ENCODE measurements at regions not wholly inside any gene's neighbourhood (a gene's known extent, or its start where the extent isn't known, plus 50 kb on each side); places are given as distances from the start of the nearest gene placed in this dataset.

DNA sequence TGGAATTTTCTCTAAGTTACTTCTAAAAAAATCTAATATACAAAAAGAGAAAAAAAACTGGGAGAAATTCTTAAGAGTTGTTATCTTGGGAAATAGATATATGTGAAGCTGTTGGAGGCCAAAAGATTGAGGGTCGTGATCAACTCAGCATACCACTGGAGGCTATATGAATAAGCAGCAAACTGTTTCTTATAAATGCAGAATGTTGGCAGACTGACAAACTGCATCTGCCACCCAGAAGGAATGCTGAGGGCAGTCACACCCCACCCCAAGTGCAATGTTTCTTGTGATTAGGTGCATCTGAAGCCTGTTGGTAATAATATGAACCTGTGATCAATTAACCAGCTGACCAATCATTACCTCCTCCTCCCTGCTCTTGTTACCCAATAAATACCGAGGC is 818.6 kb upstream of the MGAT4C start:
- TF ChIP-seq, protein P1, sequence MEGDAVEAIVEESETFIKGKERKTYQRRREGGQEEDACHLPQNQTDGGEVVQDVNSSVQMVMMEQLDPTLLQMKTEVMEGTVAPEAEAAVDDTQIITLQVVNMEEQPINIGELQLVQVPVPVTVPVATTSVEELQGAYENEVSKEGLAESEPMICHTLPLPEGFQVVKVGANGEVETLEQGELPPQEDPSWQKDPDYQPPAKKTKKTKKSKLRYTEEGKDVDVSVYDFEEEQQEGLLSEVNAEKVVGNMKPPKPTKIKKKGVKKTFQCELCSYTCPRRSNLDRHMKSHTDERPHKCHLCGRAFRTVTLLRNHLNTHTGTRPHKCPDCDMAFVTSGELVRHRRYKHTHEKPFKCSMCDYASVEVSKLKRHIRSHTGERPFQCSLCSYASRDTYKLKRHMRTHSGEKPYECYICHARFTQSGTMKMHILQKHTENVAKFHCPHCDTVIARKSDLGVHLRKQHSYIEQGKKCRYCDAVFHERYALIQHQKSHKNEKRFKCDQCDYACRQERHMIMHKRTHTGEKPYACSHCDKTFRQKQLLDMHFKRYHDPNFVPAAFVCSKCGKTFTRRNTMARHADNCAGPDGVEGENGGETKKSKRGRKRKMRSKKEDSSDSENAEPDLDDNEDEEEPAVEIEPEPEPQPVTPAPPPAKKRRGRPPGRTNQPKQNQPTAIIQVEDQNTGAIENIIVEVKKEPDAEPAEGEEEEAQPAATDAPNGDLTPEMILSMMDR (conservative IDR thresholded peaks at IDR 0.05; ENCODE audit: low read length): no peak
- H3K4me3 ChIP-seq (ENCODE audit: low read length): no peak overlapping the region
- peak; percentile 20 for DNase-seq (ENCODE audit: low read depth)

DNA sequence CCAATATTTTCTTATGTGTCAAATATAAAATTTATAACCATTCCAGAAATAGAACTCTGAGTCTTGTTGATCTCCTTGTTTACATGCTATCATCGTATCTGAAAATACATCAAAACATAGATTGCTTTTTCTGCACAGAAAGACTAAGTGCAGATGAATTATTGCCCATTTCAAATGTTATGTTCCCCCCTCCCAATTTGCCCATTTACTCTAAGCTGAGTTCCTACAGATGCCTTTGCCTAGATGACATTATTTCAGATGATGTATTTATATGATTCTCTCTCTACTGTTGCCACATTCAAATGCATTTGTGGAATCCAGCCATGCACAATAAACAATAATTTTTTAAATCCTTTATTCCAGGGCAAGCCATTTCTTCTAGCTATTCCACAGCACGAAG is 810.1 kb upstream of the MGAT4C start:
- no peak for DNase-seq (ENCODE audit: low read depth)
- no peak overlapping the region for H3K4me3 ChIP-seq (ENCODE audit: low read length)
- TF ChIP-seq, protein P1 (conservative IDR thresholded peaks at IDR 0.05; ENCODE audit: low read length): no peak

DNA sequence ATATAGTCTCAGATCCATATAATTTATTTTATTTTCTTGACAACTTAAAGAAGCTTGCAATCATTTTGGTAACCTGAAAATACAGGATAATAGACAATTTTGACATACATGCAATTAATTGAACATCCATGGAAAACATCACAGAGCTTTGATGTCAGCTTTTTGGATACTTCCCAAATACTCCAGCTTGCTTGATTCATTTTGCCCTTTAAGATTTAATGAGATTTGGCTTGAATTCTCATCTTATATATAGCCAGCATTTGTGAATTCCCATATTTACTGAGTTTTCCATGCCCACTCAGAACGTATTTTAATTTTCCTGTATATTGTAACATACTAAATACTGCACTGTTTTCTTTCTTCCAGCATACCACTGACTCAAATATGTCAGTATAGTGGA is 803.0 kb upstream of the MGAT4C start:
- DNase-seq (ENCODE audit: low read depth): no peak
- TF ChIP-seq, protein P1 (conservative IDR thresholded peaks at IDR 0.05; ENCODE audit: low read length): no peak
- H3K4me3 ChIP-seq (ENCODE audit: low read length): no peak overlapping the region

DNA sequence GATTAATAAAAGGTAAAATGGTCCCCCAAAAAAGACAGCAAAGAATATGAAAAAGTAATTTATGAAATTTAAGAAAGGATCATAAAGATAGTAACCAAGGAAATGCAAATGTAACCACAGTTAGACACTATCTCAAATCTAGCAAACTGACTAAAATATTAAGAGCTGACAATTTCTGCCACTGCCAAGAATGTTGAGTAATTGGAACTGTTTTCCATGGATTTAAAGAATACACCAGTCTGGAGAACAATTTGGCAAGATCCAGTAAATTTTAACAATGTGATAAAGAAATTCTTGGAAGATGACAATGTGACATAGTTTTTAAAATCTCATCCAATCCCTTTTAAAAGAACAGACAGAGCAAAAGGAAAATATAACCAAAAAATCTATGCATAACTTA is 798.0 kb upstream of the MGAT4C start:
- H3K4me3 ChIP-seq (ENCODE audit: low read length): no peak overlapping the region
- DNase-seq (ENCODE audit: low read depth): no peak
- TF ChIP-seq, protein P1 (conservative IDR thresholded peaks at IDR 0.05; ENCODE audit: low read length): no peak

DNA sequence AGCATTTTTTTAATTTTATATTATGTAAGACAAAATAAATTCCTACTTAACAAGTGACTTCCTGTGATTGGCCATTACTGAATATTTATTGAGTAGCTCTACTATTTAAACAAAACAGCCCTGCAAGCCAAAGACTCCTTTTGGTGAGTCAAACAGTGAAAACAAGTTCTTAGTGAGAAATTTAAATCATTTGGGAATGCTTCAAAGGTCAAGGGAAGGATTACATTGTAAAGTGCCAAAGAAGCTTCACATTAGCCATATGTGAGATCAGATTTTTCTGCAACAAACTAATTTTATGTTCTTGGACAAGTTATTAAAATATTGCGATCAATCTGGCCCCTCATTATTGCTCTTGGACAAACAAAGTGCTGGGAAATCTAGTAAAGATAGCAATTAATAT is 795.4 kb upstream of the MGAT4C start:
- H3K4me3 ChIP-seq (ENCODE audit: low read length): no peak overlapping the region
- no peak for DNase-seq (ENCODE audit: low read depth)

DNA sequence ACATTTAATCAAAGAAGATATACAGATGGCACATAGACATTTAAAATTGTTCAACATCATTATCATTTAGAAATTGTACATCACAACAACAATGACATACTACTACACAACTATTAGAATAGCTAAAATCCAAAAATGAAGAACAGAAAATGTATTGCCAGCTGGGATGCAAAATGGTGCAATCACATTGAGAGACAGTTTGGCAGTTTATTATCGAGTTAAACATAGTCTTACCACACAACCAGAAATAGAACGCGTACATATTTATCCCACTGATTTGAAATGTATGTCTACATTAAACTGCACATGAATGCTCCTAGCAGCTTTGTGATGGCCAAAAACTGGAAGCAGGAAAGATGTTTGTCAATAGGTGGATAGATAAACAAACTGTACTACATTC is 791.5 kb upstream of the MGAT4C start:
- no peak overlapping the region for H3K4me3 ChIP-seq (ENCODE audit: low read length)
- no peak for DNase-seq (ENCODE audit: low read depth)
- TF ChIP-seq, protein P1 (conservative IDR thresholded peaks at IDR 0.05; ENCODE audit: low read length): no peak

More for the DNA sequence above, 795.4 kb upstream of the MGAT4C start:
- TF ChIP-seq, protein P1 (conservative IDR thresholded peaks at IDR 0.05; ENCODE audit: low read length): no peak

DNA sequence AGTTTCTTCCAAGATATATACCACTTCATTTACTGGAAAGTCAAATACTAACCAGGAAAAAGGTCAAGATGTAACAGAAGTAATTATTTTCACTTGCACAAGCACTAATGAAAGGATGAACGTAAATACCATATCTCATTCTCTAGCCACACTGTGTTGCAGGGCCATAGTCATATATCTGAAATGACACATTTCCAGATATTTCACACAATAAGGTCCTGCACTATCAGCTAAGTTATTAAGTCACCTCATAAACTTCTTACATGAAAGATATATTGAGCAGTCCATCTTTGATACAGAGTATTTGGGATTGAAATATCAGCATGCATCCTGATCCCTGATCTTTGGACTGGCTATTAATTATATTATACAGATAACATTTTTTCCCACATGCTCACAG is 783.3 kb upstream of the MGAT4C start:
- H3K4me3 ChIP-seq (ENCODE audit: low read length): no peak overlapping the region
- TF ChIP-seq, protein P1 (conservative IDR thresholded peaks at IDR 0.05; ENCODE audit: low read length): no peak
- no peak for DNase-seq (ENCODE audit: low read depth)

Measured in AG10803 (cell line).